Progenitor cell of endocrine pancreas (in vitro differentiated cells): ENCODE measurements at regions not wholly inside any gene's neighbourhood (a gene's known extent, or its start where the extent isn't known, plus 50 kb on each side); places are given as distances from the start of the nearest gene placed in this dataset.

Experiments
- DNase-seq: peaks from one replicate; pipeline ENCODE4 v3.0.0; 2021; ENCODE audit warnings: low spot score; ENCODE audit not compliant: unreplicated experiment
- H3K27ac Mint-ChIP-seq: 2 replicates; pipeline ENCODE4 v1.8.0; 2021; ENCODE audit warnings: mild to moderate bottlenecking, moderate library complexity, mixed read lengths
- H3K27me3 Mint-ChIP-seq: 2 replicates; pipeline ENCODE4 v1.8.0; 2021; ENCODE audit warnings: mixed read lengths
- H3K36me3 Mint-ChIP-seq: 2 replicates; pipeline ENCODE4 v1.8.0; 2022; ENCODE audit warnings: mixed read lengths; ENCODE audit not compliant: insufficient read depth
- H3K4me1 Mint-ChIP-seq: 2 replicates; pipeline ENCODE4 v1.8.0; 2021; ENCODE audit warnings: low read depth, mixed read lengths
- H3K4me3 Mint-ChIP-seq: 2 replicates; pipeline ENCODE4 v1.8.0; 2021; ENCODE audit warnings: low read depth, mild to moderate bottlenecking, moderate library complexity, mixed read lengths
- H3K9me3 Mint-ChIP-seq: 2 replicates; pipeline ENCODE4 v1.8.0; 2021; ENCODE audit warnings: low read depth, mixed read lengths
- CTCF ChIP-seq: fragments of 200-600 bp; sonication (generic); IDR thresholded peaks from one replicate; pipeline ENCODE4 v1.5.0; 2021; ENCODE audit warnings: antibody characterized with exemption, mild to moderate bottlenecking; ENCODE audit not compliant: unreplicated experiment

GRCh38 chr6:156638581-156638980, 138.6 kb upstream of the ARID1B start:
- no peaks in the 10 kb centered on the region for H3K36me3 Mint-ChIP-seq
- no peaks in the 10 kb centered on the region for H3K9me3 Mint-ChIP-seq
- no peak overlapping the region for H3K4me3 Mint-ChIP-seq
- no peak overlapping the region for H3K27ac Mint-ChIP-seq
- no peak for TF ChIP-seq CTCF
- DNase-seq, result no peak
- H3K27me3 Mint-ChIP-seq, result no peaks in the 10 kb centered on the region
- peaks cover 10% of the 10 kb centered on the region for H3K4me1 Mint-ChIP-seq

DNA sequence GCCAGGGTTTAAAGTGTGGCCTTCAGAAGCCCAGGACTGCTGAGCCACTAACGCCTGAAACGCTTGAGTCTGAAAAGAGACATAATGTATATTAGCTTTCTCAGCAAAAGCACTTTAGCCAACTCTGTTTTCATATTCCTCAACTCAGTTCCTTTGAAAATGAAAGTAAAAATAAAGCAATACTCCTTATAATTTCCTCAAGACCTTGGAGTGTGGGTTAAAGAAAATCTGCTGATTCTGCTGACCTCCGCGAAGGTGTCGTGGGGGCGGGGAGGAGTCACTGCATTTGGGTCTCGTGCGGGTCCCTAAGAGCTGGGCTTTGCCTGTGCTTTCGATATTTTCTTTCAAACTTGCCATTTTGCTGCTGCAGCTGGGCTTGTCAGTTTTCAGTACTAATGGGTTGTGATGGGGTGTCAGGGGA, 142.2 kb upstream of the ARID1B start:
- no peak for DNase-seq
- Mint-ChIP-seq H3K36me3 (no peaks in the 10 kb centered on the region), H3K9me3 (no peaks in the 10 kb centered on the region)

DNA sequence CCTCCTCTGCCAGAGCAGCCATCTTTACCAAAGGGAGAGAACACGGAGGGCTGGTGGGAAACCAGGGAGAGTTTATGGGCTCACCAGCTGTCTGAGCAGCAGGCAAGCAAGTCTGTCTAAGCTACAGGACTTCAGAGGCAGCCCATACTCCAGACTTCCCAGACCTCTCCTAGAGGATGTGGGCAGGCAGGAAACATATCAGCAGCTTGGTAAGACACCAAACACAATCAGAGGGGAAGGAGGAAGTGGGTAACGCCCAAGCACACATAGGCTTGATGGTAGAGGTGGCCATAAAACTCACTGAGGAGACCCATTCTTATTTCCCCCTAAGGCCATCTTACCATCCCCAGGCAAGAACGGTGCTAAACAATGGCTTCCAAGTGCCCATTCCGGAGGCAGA, 143.1 kb upstream of the ARID1B start:
- no peaks in the 10 kb centered on the region for H3K9me3 Mint-ChIP-seq
- H3K4me3 Mint-ChIP-seq, result no peak overlapping the region
- no peak for DNase-seq
- H3K27me3 Mint-ChIP-seq, result no peaks in the 10 kb centered on the region
- no peak for TF ChIP-seq CTCF
- peaks cover 10% of the 10 kb centered on the region for H3K4me1 Mint-ChIP-seq
- no peak overlapping the region for H3K27ac Mint-ChIP-seq
- no peaks in the 10 kb centered on the region for H3K36me3 Mint-ChIP-seq

More for the DNA sequence above, 142.2 kb upstream of the ARID1B start:
- TF ChIP-seq CTCF, result no peak
- Mint-ChIP-seq H3K4me1 (peaks cover 10% of the 10 kb centered on the region), H3K27ac (no peak overlapping the region), H3K4me3 (no peak overlapping the region), H3K27me3 (no peaks in the 10 kb centered on the region)

- Mint-ChIP-seq H3K27me3 (no peaks in the 10 kb centered on the region), H3K4me1 (peaks cover 10% of the 10 kb centered on the region), H3K36me3 (no peaks in the 10 kb centered on the region), H3K9me3 (no peaks in the 10 kb centered on the region), H3K27ac (no peak overlapping the region), H3K4me3 (no peak overlapping the region)
- no peak for DNase-seq
- no peak for TF ChIP-seq CTCF
These were observed 143.9 kb upstream of the ARID1B start for GRCh38 chr6:156633291-156633690.

DNA sequence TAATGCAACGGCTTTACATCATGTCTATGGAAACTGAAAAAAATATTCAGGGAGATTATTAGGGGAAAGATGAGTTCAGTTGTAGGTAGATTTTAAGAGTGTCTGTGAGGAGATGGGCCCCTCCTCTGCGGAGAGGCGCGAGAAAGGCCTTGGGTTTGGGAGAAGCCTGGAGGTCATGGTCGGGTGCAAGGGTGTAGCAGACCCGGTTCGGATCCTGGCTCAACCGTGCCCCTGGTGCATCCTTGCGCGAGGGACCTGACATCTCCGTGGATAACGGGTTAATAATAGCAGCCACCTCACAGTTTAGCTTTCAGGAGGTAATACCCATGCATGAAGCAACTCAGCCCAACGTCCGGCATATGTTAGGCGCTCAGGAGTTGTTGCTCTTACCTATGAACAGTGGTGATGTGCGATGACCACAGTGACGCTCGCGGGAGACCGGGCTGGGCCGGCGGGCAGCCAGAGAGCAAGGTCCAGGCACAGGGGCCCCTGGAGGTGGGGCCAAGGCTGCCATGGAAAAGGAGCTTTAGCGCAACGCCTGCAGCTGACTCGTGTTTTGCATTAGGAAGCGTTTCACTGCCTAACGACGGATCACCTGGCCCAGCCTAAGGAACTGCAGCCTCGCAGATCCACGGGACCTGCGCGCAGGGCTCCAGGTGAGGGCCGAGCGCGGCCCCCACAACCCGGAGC, 146.4 kb upstream of the ARID1B start:
- TF ChIP-seq CTCF, result no peak
- Mint-ChIP-seq H3K36me3 (no peaks in the 10 kb centered on the region), H3K27me3 (no peaks in the 10 kb centered on the region), H3K9me3 (no peaks in the 10 kb centered on the region), H3K27ac (no peak overlapping the region), H3K4me3 (no peak overlapping the region), H3K4me1 (peaks cover 1% of the 10 kb centered on the region)
- no peak for DNase-seq
